ENCODE measurements at regions not wholly inside any gene's neighbourhood (a gene's known extent, or its start where the extent isn't known, plus 50 kb on each side); places are given as distances from the start of the nearest gene placed in this dataset.

GRCh38 chr20:60446267-60447111, 488.3 kb downstream of the CDH26 start:
- H3K27me3 Mint-ChIP-seq (ENCODE audit: insufficient read depth, low read depth), result peaks cover 3% of the 10 kb centered on the region
- H4K20me1 ChIP-seq (ENCODE audit: low read depth), result no peaks in the 10 kb centered on the region
- TF ChIP-seq EZH2 (IDR thresholded peaks at IDR 0.05) (no peak), EZH2phosphoT487 (IDR thresholded peaks at IDR 0.05) (no peak), CTCF (IDR thresholded peaks at IDR 0.05) (no peak)
- peaks cover 5% of the 10 kb centered on the region for H3K9me3 Mint-ChIP-seq
- no peaks in the 10 kb centered on the region for H3F3A ChIP-seq (ENCODE audit: low read depth)
- H3K4me2 ChIP-seq, result no peak overlapping the region
- H3K4me1 Mint-ChIP-seq, result no peaks in the 10 kb centered on the region
- H2AFZ ChIP-seq (replicated peaks), result no peak overlapping the region
- H3K4me3 Mint-ChIP-seq, result no peak overlapping the region
- no peak overlapping the region for H3K4me3 ChIP-seq
- H3K36me3 Mint-ChIP-seq, result no peaks in the 10 kb centered on the region
- H3K36me3 ChIP-seq, result no peaks in the 10 kb centered on the region
- H3K9me3 ChIP-seq (ENCODE audit: low read depth), result no peaks in the 10 kb centered on the region
- no peak for DNase-seq (ENCODE audit: low spot score)
- H3K9ac ChIP-seq, result no peak overlapping the region
- no peaks in the 10 kb centered on the region for H3K27me3 ChIP-seq
- no peaks in the 10 kb centered on the region for H3K4me1 ChIP-seq
- H3K27ac Mint-ChIP-seq, result no peak overlapping the region
- no peaks in the 10 kb centered on the region for H3K79me2 ChIP-seq (ENCODE audit: low read depth)
- no peak overlapping the region for H3K27ac ChIP-seq

- Mint-ChIP-seq H3K27me3 (ENCODE audit: insufficient read depth, low read depth) (peaks cover 5% of the 10 kb centered on the region), H3K9me3 (peaks cover 3% of the 10 kb centered on the region), H3K4me3 (no peak overlapping the region), H3K4me1 (no peaks in the 10 kb centered on the region), H3K27ac (no peak overlapping the region), H3K36me3 (no peaks in the 10 kb centered on the region)
- no peak overlapping the region for H3K4me2 ChIP-seq
- H4K20me1 ChIP-seq (ENCODE audit: low read depth), result no peaks in the 10 kb centered on the region
- H3K27ac ChIP-seq, result no peak overlapping the region
- no peak for TF ChIP-seq EZH2 (IDR thresholded peaks at IDR 0.05)
- TF ChIP-seq EZH2phosphoT487 (IDR thresholded peaks at IDR 0.05), result no peak
- no peak for TF ChIP-seq CTCF (IDR thresholded peaks at IDR 0.05)
- no peaks in the 10 kb centered on the region for H3K27me3 ChIP-seq
- no peaks in the 10 kb centered on the region for H3K9me3 ChIP-seq (ENCODE audit: low read depth)
- no peaks in the 10 kb centered on the region for H3K36me3 ChIP-seq
- H3K79me2 ChIP-seq (ENCODE audit: low read depth), result no peaks in the 10 kb centered on the region
- H3F3A ChIP-seq (ENCODE audit: low read depth), result no peaks in the 10 kb centered on the region
- no peak overlapping the region for H3K4me3 ChIP-seq
- H3K4me1 ChIP-seq, result no peaks in the 10 kb centered on the region
- H3K9ac ChIP-seq, result no peak overlapping the region
- DNase-seq (ENCODE audit: low spot score), result no peak
- no peak overlapping the region for H2AFZ ChIP-seq (replicated peaks)
These were observed 489.5 kb downstream of the CDH26 start for GRCh38 chr20:60447703-60448102.

GRCh38 chr20:60453388-60454246, 495.4 kb downstream of the CDH26 start:
- DNase-seq (ENCODE audit: low spot score), result peak; percentile 48
- H2AFZ ChIP-seq (replicated peaks), result no peak overlapping the region
- H3K27ac Mint-ChIP-seq, result no peak overlapping the region
- no peaks in the 10 kb centered on the region for H3K36me3 Mint-ChIP-seq
- TF ChIP-seq EZH2phosphoT487 (IDR thresholded peaks at IDR 0.05), result no peak
- peak; percentile 56 for TF ChIP-seq CTCF (IDR thresholded peaks at IDR 0.05)
- TF ChIP-seq EZH2 (IDR thresholded peaks at IDR 0.05), result no peak
- H3K4me1 Mint-ChIP-seq, result peaks cover 17% of the 10 kb centered on the region
- H3K4me3 ChIP-seq, result no peak overlapping the region
- H3K79me2 ChIP-seq (ENCODE audit: low read depth), result no peaks in the 10 kb centered on the region
- no peak overlapping the region for H3K4me3 Mint-ChIP-seq
- no peaks in the 10 kb centered on the region for H3K27me3 ChIP-seq
- H3K9ac ChIP-seq, result no peak overlapping the region
- H3K4me2 ChIP-seq, result no peak overlapping the region
- no peaks in the 10 kb centered on the region for H3K9me3 ChIP-seq (ENCODE audit: low read depth)
- no peaks in the 10 kb centered on the region for H3K9me3 Mint-ChIP-seq
- H3K4me1 ChIP-seq, result no peaks in the 10 kb centered on the region
- H3K36me3 ChIP-seq, result no peaks in the 10 kb centered on the region
- H4K20me1 ChIP-seq (ENCODE audit: low read depth), result no peaks in the 10 kb centered on the region
- H3K27ac ChIP-seq, result no peak overlapping the region
- H3F3A ChIP-seq (ENCODE audit: low read depth), result no peaks in the 10 kb centered on the region
- peaks cover 17% of the 10 kb centered on the region for H3K27me3 Mint-ChIP-seq (ENCODE audit: insufficient read depth, low read depth)
